PFSK-1 (cell line): ENCODE measurements at regions not wholly inside any gene's neighbourhood (a gene's known extent, or its start where the extent isn't known, plus 50 kb on each side); places are given as distances from the start of the nearest gene placed in this dataset.

Source experiments
- FOXP2 ChIP-seq: optimal IDR thresholded peaks from 2 replicates; pipeline ENCODE3; 2011; ENCODE audit warnings: borderline replicate concordance, control low read depth, inconsistent platforms; ENCODE audit not compliant: insufficient read depth; ENCODE audit errors: extremely low read length, extremely low read depth
- POLR2AphosphoS5 ChIP-seq: IDR thresholded peaks from 2 replicates; pipeline ENCODE4 v1.6.1; 2012; ENCODE audit warnings: low read depth, mild to moderate bottlenecking, control low read depth, low read length, moderate library complexity
- REST ChIP-seq, 2 experiments: IDR thresholded peaks; 2 replicates each; pipeline versions ENCODE4 v1.6.1 to v1.8.0; 2011 to 2012; ENCODE audit warnings: low read depth in 2 of 2, low read length in 2 of 2, control low read depth in 1 of 2, inconsistent platforms in 1 of 2, mild to moderate bottlenecking in 1 of 2, moderate library complexity in 1 of 2; ENCODE audit not compliant: insufficient read depth in 1 of 2
- SIN3A ChIP-seq: IDR thresholded peaks from 2 replicates; pipeline ENCODE4 v1.6.1; 2012; ENCODE audit warnings: mild to moderate bottlenecking, low read length, moderate library complexity, borderline replicate concordance; ENCODE audit not compliant: insufficient read depth
- TAF1 ChIP-seq: IDR thresholded peaks from 2 replicates; pipeline ENCODE4 v1.6.1; 2012; ENCODE audit warnings: low read length, control low read depth, borderline replicate concordance; ENCODE audit not compliant: insufficient read depth

- TF ChIP-seq TAF1 (no peak), SIN3A (no peak), FOXP2 (no peak), REST (IDR thresholded peaks at IDR 0.05; ENCODE audit: insufficient read depth in 1 of 2, low read depth in 2 of 2, low read length in 2 of 2) (no peak), POLR2AphosphoS5 (no peak)
Measured at GRCh38 chr5:174589011-174589410, 135.4 kb upstream of the MSX2 start.

GRCh38 chr5:174589599-174589998 lies 134.8 kb upstream of the MSX2 start:
- no peak for TF ChIP-seq FOXP2
- no peak for TF ChIP-seq SIN3A
- TF ChIP-seq POLR2AphosphoS5, result no peak
- TF ChIP-seq REST (IDR thresholded peaks at IDR 0.05; ENCODE audit: insufficient read depth in 1 of 2, low read depth in 2 of 2, low read length in 2 of 2), result no peak
- no peak for TF ChIP-seq TAF1

- TF ChIP-seq TAF1 (no peak), SIN3A (no peak), REST (IDR thresholded peaks at IDR 0.05; ENCODE audit: insufficient read depth in 1 of 2, low read depth in 2 of 2, low read length in 2 of 2) (no peak), POLR2AphosphoS5 (no peak), FOXP2 (no peak)
Measured at GRCh38 chr5:174590820-174591219, 133.6 kb upstream of the MSX2 start.

- no peak for TF ChIP-seq FOXP2
- no peak for TF ChIP-seq TAF1
- no peak for TF ChIP-seq SIN3A
- no peak for TF ChIP-seq REST (IDR thresholded peaks at IDR 0.05; ENCODE audit: insufficient read depth in 1 of 2, low read depth in 2 of 2, low read length in 2 of 2)
- no peak for TF ChIP-seq POLR2AphosphoS5
Measured at GRCh38 chr5:174596429-174596828, 128.0 kb upstream of the MSX2 start.

DNA sequence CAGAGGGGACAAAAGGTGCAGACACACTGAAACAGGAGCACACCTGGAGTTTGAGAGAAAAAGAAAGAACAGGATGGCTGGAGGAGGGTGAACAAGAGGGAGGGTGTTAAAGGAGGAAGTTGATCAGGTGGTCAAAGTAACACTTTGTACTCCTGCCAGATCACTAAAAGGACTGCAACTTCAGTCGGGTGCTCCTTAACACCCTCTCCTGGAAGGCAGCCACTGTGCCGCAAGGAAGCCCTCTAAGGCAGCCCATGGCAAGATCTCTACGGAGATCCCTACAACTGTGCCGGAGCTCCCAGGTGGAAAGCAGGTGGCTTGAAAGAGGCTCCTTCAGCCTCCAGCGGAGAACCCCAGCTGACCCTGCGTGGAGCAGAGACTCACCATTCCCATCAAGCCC lies 124.4 kb upstream of the MSX2 start:
- TF ChIP-seq REST (IDR thresholded peaks at IDR 0.05; ENCODE audit: insufficient read depth in 1 of 2, low read depth in 2 of 2, low read length in 2 of 2) (no peak), POLR2AphosphoS5 (no peak), FOXP2 (no peak), TAF1 (no peak), SIN3A (no peak)
